Bone marrow (tissue), 2 donors: ENCODE measurements at regions not wholly inside any gene's neighbourhood (a gene's known extent, or its start where the extent isn't known, plus 50 kb on each side); places are given as distances from the start of the nearest gene placed in this dataset.

Source experiments
- DNase-seq, 2 donors: peaks; one replicate each; lab custom pipeline; 2025; lab: John Stamatoyannopoulos, UW

DNA sequence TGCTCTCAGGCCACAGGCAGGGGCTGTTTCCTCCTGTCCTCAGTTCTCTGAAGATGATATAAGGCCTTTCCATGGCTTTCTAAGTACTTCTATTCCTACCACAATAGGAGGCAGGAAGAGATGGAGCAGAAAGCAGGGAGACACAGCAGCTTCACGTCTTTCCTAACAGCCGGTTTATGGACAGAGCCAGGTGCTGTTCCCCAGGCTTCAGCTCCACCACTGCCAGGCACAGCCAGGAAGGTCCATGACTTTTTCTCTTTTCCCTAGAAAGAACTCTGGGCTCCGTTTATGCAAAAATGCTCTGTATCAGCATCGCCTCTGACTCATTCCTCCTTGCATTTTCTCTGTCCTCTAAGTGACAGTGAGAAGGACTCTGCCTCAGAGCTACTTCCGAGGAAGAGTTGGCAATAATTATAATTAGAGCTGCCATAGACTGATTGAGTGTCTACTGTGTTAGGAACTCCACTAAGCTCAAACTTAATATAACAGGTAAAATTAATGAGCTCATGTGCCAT lies 478.5 kb downstream of the RASEF start:
- no peak for DNase-seq

DNA sequence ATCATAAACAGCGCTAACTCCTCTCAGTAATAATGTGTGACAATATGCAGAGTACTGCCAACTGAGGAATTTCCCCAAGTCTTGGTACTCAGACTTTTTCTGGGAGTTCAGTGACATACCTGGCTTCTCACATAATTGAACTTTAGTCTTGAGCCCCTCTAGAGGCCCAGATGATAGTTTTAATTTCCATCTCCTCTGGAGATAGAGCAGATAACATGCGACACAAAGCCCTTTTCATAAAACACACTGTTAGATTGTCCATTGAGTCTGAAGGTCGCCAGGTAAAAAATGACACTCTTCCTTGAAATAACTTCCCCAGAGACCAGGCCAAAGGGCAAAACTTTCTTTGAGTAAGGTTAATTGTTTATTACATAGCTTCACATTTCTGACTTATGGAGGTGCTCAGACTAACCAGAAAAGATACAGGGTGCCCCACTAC lies 476.0 kb downstream of the RASEF start:
- no peak for DNase-seq

DNA sequence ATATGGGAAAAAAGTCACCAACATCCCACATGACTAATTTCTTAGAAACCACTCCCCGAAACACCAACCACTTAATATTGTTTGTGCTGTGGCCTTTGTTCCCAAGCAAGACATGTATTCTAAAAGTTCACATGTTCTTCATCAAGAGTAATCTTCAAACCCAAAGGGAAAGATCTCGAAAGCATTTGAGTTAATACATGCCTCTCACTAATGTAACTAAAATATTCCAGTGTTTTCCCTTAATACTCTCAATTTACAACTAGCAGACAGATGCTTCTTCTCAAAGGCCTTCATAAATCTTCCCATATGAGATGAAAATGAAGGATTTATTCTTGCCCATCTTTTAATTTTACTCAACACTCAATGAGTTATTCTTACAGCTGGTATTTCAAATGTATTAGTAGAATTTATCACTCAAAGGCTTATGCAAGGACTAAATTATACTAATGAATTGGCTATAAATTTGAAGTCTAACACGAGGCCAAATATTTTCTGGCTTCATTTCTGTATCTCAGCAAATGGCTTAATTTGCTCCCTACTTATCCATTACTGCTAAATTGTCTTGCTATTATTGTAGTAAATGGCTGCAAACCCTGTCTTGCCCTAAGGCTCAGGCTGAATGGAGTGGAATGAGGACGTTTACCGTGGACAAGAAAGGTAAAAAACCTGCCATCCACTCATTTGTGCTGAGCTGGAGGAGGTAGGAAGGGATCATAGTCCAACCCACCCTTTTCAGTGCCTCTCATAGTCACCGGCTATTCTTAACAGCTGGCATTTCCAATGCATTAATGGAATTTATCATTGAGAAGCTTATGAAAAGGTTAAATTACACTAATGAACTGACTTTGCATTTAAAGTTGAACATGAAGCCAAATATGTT lies 474.4 kb downstream of the RASEF start:
- DNase-seq: no peak

DNA sequence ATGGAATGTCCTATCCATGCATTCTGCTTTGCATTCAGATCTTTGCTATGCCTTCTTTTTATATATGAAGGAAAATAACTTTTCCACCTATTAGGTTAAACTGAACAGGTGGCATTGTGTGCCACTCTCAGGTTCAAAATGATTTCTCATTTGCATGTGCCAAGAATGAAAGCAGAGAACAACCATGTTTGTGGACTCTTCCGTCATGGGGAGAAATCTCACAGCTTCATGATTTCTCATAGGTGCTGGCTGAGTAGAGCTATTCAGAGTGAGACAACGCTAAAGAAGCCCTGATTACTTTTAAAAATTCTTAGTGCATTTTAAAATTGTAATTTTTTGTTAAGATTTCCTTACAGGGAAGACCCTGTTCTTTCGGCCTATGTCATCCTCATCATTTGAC lies 472.1 kb downstream of the RASEF start:
- DNase-seq: no peak

DNA sequence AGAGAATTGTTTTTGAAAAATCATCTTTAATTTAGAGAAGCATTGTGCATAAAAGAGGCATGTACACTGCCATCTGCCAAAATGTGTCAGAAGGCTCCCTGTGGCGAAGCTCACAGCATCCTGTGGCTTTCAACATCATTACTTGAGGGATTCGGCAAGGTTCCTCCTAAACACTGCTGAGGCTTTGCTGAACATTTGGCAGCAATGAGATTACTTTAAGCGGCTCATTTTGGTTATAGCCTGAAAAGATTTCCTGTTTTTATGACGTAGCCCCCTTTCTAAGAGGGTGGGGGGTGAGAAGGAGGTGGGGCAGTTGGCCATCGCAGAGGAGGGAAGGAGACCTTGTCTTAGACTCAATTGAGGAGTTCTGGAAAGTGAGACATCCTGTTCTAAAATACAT lies 469.4 kb downstream of the RASEF start:
- DNase-seq: peak in 1 of 2 donors; percentile 40

DNA sequence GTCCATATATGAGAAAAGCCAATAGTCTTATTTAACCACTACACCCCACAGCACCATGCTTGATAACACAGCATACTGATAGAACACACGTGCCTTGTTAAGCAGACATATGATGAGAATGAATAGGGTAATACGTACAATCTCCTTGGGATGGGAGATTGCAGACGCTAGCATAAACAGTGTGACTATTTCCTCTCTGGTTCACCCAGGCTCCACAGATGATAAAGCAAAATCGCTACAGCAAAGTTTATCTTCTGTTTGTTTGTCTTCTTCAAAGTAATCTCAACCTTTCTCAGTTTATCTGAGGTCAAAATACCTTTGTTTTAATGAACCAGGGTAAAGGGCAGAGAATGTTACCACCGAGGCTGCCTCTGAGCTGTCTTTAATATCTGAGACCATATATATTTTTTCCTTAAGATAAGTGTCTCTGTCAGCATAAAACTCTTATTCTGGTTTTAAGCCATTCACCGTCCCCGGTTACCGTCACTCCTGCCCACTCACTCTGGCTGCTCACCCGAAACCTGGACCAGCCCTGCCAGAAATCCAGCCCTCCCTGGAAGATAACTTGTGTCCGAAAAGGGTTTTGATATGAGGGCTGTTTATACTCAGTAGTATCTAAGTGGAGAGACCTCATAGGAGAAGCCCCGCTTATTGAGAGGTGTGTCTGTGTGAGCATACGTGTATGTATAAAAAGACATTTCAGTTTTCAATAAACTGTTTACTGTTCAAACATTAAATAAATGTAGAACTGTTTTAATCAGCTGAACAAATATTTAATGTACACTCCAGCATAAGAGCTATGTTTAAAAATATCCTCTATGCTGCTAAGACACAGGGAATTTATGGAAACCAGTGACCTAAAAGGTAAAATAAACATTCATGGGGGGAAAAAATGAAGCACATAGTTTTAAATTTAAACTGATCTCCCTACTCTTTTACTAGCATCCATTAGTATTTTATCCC lies 465.4 kb downstream of the RASEF start:
- DNase-seq: no peak

DNA sequence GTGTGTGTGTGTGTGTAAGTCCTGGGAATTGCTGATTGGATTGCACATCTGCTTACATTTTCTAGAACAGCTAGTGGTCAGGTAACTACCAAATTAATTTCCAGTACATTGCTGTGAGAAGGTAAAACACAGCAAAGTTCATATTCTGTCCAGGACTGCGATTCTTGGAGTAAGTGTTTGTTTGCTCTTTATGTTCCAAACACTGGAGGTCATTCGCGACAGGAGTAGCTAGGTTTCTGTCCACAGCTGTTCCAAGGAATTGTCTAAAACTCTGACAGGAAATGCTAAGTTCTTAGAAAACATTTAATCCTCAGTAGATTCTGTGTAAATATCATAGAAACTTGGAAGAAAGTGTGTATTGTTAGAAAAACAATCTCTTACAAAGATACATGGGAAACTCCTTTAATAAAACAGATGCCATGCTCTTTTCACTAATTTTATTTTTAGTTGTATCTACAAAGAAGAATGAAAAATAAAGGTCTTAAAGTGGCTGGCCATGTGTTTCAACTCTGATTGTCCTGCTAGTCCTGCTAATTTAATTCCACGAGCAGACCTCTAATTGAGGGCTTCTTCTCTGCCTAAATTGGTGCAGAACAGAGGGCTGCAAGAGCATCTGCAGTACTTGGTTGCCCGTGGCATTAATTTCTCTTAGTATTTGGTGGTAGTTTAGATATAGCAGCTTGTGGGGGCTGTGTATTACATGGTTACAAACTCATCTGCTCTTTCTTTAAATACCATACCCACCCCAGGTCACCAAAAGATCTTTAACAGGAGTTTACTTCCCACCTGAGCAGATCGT lies 464.5 kb downstream of the RASEF start:
- DNase-seq: no peak

DNA sequence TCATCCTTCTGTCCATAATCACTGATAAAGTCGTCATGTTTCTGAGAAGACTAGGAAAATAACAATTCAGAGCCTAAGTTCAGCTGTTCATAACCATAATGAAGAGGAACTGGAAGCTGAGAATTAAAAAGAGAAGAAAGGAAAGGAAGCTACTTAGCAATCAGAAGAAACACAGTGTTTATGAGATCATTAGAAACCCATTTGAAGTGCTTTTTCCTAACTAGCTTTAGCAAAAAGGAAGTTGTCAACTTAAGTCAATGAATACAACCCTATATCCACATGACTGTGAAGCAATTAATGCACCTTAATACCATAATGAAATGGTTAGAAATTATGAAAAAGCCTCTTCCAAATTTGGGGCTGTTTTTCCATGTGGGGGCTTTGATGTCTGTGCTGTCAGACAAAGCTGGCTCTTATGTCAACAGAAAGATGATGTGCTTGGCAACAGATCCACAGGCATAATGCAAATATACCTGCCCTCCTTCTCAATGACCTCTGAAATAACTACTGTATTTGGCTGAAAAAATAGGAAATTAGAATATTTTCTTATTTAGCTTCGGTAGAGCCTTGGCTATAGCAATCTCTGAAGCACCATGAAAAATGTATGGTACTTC lies 463.5 kb downstream of the RASEF start:
- peak in 1 of 2 donors; percentile 5 for DNase-seq

DNA sequence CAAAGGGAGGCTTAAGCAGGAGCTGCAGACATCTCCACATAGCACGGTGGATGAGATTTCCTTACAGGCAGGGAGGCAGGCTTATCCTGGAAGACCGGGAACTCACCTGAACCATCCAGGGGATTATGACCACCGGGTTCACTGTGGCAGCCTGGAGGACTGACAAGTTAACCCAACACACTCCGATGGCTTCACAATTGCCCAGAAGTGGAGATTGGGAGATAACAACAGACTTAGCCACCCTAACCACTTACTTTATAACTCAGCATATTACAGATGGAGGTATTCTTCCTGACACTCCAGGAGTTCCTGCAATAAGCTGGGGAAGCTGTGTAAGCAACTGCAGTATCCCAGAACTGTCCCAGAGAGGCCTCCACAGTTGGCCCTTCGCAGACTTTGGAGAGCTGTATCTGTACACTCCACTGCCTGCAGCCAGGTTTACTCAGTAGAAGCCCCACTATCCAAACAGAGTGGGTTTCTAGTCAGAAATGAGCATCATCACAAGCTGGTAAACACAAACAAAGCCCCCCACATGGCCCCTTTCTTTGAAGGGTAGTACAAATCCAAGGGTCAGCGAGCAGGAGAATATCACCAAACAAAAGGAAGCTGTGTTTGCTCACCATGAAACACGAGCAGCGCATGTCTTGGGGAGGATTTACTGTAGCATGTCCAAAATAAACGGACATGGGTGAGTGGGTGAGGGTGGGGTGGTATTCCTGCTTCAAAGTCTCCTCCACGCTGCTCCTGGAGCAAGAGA lies 462.2 kb downstream of the RASEF start:
- DNase-seq: no peak

DNA sequence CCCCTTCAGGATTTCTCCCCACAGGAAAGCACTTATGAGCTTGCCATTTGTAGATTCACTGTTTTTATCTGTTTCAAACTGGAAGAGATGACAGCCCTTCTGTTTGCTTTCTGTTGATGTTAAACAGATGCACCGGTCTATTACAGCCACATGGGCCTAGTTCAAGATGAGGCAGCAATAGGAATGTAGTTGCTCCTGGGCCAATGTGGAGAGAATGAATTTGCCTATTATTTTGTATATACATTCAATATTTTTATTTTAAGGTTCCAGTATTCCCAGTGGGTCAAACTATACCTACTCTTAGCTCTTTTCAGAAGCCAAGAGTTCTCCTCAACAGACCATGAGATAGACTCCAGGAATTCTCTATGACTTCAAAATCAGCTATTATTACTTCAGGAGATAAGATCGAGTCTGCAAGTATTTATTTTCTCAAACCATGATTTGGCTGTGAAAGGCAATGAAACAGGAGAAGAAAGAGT lies 461.6 kb downstream of the RASEF start:
- no peak for DNase-seq

DNA sequence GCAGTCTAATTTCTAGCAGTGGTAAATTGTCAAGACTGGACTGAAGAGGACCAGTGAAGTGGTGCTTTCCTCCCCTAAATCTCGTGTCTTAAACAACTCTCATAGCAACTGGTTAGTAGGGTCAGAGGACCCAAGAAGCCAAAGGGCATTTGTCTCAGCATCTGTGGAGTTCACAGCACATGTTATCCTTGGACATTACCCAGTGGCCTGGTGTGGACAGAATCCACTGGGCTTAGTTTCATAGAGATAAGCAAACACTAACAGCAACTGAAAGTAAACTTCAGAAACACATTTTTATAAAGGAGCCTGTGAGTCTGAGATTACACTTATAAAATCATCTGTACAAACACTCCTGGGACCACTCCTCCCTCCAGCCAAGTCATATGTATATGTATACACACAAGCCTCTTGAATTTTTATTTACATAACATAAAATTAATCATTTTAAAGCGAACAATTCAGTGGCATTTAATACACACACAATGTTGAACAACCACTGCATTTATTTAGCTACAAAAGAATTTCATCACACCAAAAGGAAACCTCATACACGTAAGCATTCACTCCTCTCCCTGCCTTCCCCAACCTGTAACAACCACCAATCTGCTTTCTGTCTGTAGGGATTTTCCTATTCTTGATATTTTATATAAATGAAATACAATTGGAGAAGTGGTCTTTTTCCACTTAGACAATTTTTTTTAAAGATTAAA lies 457.8 kb downstream of the RASEF start:
- no peak for DNase-seq

DNA sequence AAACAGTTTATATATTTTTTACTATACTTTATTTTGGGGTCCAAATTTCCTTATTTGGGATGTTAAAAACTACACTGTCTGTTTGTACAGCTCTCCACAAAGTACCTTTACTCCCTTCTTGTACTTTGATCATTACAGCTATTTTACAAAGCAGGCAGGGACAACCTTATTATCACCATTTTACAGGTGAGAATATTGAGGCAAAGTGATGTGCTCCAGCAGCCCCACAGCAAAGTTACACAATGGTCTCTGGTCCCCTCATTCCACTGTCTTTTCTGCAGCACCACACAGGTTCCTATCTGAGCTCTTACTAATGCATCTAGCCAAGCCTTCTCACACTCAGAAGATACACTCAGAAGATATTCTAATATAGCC lies 457.3 kb downstream of the RASEF start:
- DNase-seq: no peak

DNA sequence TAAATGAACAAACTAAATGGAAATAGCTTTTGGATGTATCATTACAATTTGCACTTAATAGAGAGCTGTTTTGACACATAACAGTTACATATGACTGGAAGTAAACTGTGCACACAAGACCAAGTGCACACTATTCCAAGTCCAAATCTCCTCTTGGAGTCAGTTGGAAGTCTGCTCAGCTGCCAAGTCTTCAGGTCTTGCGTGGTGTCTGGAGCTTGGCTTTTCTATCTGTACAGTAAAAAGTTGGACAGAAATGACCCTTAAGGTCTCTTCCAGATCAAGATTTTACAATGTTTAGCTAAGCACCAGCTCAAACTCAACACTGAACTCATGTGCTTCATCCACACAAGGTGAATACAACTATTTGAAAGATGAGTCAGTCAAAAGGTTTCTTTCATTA lies 456.9 kb downstream of the RASEF start:
- no peak for DNase-seq

DNA sequence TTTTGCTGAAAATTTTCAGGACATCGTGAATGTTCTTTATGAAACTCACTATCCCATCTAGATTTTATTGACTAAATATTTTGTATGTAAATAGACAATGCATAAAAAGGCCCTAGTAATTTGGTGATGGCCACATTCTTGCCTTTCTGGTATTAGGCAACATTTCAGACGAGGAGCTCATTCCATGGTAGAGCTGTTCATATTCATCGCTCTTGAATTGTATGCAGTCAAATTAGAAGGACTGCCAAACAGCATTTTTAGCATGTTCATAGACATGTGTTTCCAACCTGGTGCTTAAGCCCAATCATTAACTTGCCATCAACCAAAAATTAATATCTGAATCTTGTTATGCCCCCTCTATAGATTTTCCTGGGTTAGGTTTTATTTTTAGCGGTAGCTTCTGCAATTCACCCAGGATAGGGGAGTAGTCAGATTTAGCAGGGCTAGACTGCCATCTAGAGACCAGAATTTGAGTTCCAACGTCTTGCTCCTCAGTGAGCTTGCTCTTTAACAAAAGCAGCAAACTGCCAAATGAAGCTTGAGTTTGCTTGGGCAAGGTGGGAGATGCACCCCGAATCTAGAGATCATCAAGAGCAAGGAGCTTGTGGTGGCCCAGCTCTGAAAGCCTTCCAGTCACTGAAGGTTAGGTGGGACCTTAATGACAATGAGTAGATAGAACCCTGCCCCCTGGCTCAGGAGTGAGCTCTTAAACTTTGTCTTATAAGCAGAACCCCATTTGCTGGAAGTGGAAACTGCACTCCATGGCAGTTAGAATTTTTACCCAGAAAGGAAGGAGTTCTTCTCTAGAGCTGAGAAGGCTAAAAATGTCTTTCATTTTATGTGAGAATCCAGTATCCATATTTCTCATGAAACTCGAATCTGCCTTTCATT lies 456.2 kb downstream of the RASEF start:
- peak in 1 of 2 donors; percentile 38 for DNase-seq

DNA sequence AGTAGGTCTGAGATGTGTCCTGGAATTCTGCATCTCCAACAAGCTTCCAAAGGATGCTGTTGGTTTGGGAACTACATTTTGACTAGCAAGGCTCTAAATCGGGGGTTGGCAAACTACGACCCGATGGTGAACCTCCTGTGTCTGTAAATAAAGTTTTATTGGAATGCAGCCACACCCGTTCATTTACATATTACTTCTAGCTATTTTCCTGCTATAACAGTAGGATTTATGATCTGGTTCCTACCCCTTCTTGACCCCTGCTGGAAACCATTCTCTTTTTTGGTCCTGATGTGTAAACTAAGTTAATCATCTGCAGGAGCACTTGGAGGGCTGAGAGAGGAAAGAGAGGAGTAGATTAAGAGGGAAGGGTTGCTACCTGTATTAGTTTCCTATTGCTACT lies 454.5 kb downstream of the RASEF start:
- no peak for DNase-seq

DNA sequence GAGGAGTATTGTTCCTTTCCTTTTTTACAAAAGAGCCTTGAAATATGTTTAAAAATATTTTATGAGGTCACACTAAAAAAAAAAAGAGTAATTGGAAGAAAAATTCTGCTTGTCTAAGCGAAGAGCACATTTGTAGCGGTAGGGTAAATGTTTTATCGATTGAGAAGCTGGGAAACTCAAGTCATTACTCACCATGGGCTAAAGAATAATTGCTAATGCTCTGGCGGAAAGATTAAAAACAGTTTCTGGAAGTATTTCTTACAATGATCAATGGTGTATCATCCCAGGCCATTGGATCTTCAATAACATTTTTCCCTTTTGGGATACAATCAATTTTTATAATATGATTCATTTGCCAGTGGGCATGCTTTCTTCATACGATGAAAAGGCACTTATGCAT lies 450.0 kb downstream of the RASEF start:
- no peak for DNase-seq

DNA sequence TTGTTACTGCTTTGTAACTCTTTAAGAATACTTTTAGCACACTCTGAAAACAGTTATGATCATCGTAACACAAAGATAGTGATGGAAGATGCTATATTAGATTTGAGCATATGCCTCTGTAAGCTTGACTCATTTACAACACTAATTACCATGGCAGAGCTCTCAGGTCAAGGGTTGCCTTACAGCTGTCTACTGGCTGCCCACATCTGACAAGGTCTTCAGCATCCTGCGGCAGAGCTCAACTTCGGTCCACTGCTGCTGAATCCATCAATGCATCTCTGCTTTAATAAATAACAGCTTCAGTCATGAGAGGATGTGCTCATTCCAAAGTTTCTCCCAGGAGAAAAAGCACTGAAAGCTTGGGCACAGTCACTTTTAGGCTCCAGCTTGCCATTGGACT lies 449.4 kb downstream of the RASEF start:
- no peak for DNase-seq

DNA sequence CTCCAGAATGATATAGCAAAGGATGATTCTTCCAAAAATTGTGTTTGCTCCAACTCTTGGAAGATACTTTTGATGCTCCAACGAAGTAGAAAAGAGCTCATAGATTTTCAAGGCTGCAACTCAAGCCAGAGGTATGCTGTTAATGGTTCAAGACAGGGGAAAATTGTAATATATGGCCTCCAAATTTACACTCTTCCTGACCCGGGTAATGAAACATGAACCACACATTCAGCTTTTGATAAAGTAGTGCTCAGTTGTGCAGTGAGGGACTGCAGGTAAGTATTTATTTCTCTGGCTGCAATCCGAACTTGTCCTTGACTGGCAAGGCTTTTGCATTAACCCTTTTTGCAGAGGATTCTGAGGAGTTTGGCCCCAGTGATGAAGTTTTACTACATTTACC lies 446.4 kb downstream of the RASEF start:
- DNase-seq: no peak

DNA sequence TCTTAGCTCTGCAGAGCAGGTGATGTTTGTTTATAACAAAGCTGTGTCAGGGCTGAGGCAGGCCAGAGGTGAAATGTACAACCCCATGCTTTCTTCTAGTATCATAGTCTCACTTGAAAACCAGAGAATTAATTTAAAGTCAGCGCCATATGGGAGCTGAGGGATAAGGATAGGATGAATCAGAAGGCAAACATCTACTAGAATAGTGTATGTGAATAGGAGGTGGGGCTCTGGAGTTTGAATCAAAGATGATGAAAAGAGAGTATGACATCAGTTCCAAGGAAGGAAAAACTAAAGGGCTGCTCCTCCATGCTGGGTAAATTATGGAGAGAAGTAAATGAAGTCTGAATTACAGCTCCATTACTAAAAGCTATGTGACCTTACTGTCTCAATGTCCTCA lies 441.5 kb downstream of the RASEF start:
- DNase-seq: no peak
